Naive thymus-derived CD8-positive, alpha-beta T cell (primary cell): ENCODE measurements at regions not wholly inside any gene's neighbourhood (a gene's known extent, or its start where the extent isn't known, plus 50 kb on each side); places are given as distances from the start of the nearest gene placed in this dataset.

Source experiments
- ATAC-seq, 2 donors: fragments of 150-1000 bp; cut with Tn5 transposase in 1 of 2; sonication (Bioruptor Pico), chemical (Tn5 transposase) in 1 of 2; 1 replicate in 1 of 2; 2 replicates in 1 of 2; pipeline ENCODE4 v1.10.0; 2021; ENCODE audit warnings: mild to moderate bottlenecking in 2 of 2, moderate library complexity in 2 of 2
- POLR2A ChIA-PET: fragments of 350-600 bp; sonication (Branson Sonifier 250); formaldehyde crosslinking; loops from one replicate; lab custom pipeline; 2021; ENCODE audit warnings: antibody characterized with exemption; lab: Charles Lee
- DNase-seq, 10 donors: peaks; one replicate each; pipeline versions ENCODE4 v3.0.0 to v3.0.0-alpha.2; 2020 to 2022
- H3K27ac Mint-ChIP-seq, 10 donors: one replicate each; pipeline ENCODE4 v1.8.0; 2020 to 2022; ENCODE audit warnings: mild to moderate bottlenecking in 10 of 10, mixed read lengths in 10 of 10, moderate library complexity in 4 of 10, inconsistent platforms in 1 of 10
- H3K27me3 Mint-ChIP-seq, 5 donors: one replicate each; pipeline ENCODE4 v1.8.0; 2021 to 2022; ENCODE audit warnings: mixed read lengths in 5 of 5
- H3K36me3 Mint-ChIP-seq, 3 donors: one replicate each; pipeline ENCODE4 v1.8.0; 2020 to 2022; ENCODE audit warnings: mixed read lengths in 3 of 3, mild to moderate bottlenecking in 2 of 3, inconsistent platforms in 1 of 3
- H3K4me1 Mint-ChIP-seq, 4 donors: one replicate each; pipeline ENCODE4 v1.8.0; 2021 to 2022; ENCODE audit warnings: mixed read lengths in 4 of 4
- H3K4me3 Mint-ChIP-seq, 10 donors: one replicate each; pipeline ENCODE4 v1.8.0; 2020 to 2022; ENCODE audit warnings: mild to moderate bottlenecking in 10 of 10, mixed read lengths in 10 of 10, moderate library complexity in 6 of 10, inconsistent platforms in 1 of 10
- H3K9me3 Mint-ChIP-seq, 9 donors: one replicate each; pipeline ENCODE4 v1.8.0; 2020 to 2022; ENCODE audit warnings: mixed read lengths in 9 of 9, mild to moderate bottlenecking in 3 of 9, inconsistent platforms in 1 of 9, moderate library complexity in 1 of 9

- no peak for DNase-seq
- Mint-ChIP-seq H3K36me3 (no peaks in the 10 kb centered on the region), H3K27me3 (peaks cover 5 to 22% (median 16%) of the 10 kb centered on the region in 5 donors), H3K27ac (no peak overlapping the region), H3K9me3 (no peaks in the 10 kb centered on the region), H3K4me1 (peaks cover 0 to 7% (median 0%) of the 10 kb centered on the region in 4 donors), H3K4me3 (no peak overlapping the region)
- POLR2A ChIA-PET, result interaction anchor here (0.7 kb wide), 1 partner anchor 519 kb away, joined by 3 read pairs; no protein-coding TSS in a partner anchor
- no peak for ATAC-seq
Observed at GRCh38 chr4:159046683-159047082, 56.2 kb upstream of the RAPGEF2 start.

DNA sequence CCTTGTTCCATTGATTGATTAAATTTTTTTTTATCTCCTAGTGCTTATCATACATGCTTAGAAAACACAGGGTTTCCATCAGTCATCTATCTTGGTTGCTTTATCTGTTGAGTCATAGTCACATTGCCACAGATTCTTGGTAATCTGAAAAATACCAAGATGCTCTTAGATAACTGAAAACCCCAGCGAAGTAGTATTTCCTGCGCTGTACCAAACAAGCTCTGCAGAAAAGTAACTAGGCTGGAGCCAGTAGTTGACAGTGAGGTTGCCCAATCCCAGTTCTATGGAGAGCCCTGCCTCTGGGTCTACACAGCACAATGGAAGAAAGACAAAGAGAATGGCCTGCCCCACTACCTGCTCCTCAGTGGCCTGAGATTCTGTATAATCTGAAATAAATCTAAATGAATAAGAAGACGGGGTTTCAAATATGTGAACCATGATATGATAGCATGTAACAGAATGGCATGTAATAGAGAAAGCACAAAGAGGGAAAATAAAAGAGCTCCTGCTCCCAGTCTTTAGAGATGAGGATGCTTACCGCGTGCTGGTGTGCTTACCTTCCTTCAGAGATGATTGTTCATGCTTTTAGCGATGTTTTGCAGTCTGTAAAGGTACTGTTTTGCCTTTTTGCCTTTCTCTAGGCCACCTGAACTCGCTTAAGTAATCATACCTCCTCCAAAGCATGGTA is 55.3 kb upstream of the RAPGEF2 start:
- POLR2A ChIA-PET, result no interaction called here
- Mint-ChIP-seq H3K27ac (no peak overlapping the region), H3K27me3 (peaks cover 5 to 14% (median 9%) of the 10 kb centered on the region in 5 donors), H3K9me3 (no peaks in the 10 kb centered on the region), H3K4me1 (peaks cover 0 to 11% (median 0%) of the 10 kb centered on the region in 4 donors), H3K4me3 (no peak overlapping the region), H3K36me3 (no peaks in the 10 kb centered on the region)
- DNase-seq (no peak), ATAC-seq (no peak)

DNA sequence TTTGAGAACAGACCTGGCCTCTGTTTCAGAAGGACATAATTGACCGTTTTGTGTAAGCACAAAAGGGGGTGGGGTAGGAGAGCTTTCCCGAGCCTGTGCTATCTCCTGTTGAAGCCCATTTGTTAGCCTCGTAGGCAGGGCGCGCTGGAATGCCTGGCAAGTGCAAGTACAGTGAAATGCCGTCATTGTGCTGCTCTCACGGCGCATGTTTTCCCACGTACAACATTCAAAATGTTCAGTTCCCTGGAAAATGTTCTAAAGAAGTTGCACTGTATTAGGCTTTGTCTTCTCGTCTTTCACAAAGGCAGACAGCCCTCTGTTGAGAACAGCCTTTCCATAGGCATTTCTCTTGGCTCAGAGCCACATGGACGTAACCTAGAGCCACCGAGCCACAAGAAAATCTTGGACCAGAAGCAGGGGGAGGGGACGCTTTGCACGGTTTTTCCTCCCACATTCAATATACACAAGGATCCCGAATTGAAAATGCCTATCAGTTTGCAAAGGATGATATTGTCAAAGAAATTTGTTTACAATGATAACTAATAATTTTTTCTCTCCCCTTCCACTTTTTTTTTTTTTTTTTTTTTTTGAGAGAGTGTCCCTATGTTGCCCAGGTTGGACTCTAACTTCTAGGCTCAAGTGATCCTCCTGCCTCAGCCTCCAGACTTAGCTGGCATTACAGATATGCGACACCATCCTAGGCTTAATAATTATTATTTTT is 54.6 kb upstream of the RAPGEF2 start:
- no peaks in the 10 kb centered on the region for H3K36me3 Mint-ChIP-seq
- H3K27ac Mint-ChIP-seq, result no peak overlapping the region
- ATAC-seq (no peak), DNase-seq (no peak)
- no peak overlapping the region for H3K4me3 Mint-ChIP-seq
- H3K4me1 Mint-ChIP-seq, result peaks cover 0 to 11% (median 0%) of the 10 kb centered on the region in 4 donors
- POLR2A ChIA-PET, result no interaction called here
- H3K27me3 Mint-ChIP-seq, result peaks cover 4 to 14% (median 5%) of the 10 kb centered on the region in 5 donors
- no peaks in the 10 kb centered on the region for H3K9me3 Mint-ChIP-seq

DNA sequence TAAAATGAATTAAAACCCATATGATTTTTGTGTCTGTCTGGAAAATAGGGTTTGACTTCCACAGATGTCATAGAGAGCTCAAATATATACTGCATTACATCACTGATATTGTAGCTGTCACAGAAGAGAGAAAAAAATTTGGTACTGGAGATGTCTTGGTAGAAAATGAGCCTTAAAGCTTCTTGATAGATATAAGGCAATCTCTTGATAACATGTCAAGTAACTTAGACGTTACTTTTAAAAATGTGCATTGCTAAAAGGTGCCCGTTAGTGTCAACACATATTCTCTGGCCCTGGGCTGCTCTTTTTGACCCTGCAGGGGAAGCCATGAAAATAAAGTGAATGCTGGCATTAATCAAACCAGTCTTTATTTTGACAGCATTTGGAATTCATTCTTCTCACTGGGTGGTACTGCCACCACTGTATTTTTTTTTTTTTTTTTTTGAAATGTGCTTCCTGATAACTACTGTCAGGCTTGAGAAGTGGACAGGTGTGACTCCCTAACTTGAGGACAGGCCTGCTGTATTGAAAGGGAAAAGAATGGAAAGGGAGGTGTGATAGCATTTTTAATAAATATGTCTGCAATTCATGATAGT is 53.0 kb upstream of the RAPGEF2 start:
- POLR2A ChIA-PET, result no interaction called here
- Mint-ChIP-seq H3K27me3 (peaks cover 2 to 21% (median 11%) of the 10 kb centered on the region in 5 donors), H3K4me3 (no peak overlapping the region), H3K36me3 (no peaks in the 10 kb centered on the region), H3K4me1 (peaks cover 0 to 11% (median 0%) of the 10 kb centered on the region in 4 donors), H3K9me3 (no peaks in the 10 kb centered on the region), H3K27ac (peak overlapping the region in 1 of 10 donors; percentile 1)
- DNase-seq (no peak), ATAC-seq (no peak)

DNA sequence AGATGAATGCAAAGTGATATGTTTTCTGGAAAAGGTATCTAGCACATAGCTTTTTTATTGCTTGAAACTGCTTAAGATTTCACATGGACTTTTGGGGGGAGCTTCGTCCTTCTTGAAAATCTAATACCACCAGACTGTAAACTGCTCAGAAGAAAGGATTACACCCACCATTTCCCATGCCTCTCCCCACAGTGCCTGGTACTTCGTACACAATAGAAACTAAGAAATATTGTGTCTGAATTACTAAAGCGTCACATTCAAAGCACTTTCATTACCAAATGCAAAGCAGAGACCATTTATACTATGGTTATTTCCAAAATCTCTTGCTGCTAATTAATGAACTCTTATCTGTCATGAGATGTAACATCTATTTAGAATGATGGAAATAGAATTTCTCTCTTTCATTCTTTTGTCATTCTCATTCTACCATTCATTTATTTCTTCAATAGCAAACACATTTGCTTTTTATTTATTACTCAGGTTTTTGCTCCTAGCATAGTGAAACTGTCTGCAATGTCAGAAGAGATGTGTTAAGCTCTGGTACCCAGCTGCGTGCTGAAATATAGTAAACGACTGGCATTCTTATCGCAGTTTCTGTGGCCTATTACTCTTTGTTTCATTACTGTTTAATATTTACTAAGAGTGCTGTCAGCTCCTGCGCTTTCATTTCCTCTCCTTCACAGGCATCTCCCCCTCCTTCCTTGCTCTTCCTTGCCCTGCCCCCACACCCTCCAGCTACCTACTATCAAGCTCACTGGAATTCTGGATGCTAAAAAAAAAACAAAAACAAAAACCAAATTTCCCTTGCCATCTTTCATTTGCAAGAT is 51.4 kb upstream of the RAPGEF2 start:
- H3K9me3 Mint-ChIP-seq, result no peaks in the 10 kb centered on the region
- no peak overlapping the region for H3K27ac Mint-ChIP-seq
- H3K4me3 Mint-ChIP-seq, result no peak overlapping the region
- no peaks in the 10 kb centered on the region for H3K36me3 Mint-ChIP-seq
- H3K4me1 Mint-ChIP-seq, result peaks cover 0 to 11% (median 0%) of the 10 kb centered on the region in 4 donors
- no peak for DNase-seq
- H3K27me3 Mint-ChIP-seq, result peaks cover 2 to 19% (median 11%) of the 10 kb centered on the region in 5 donors
- no peak for ATAC-seq
- POLR2A ChIA-PET, result no interaction called here

GRCh38 chr4:159052315-159052714 is 50.6 kb upstream of the RAPGEF2 start:
- ATAC-seq, result no peak
- no peak overlapping the region for H3K4me3 Mint-ChIP-seq
- DNase-seq, result no peak
- H3K36me3 Mint-ChIP-seq, result no peaks in the 10 kb centered on the region
- H3K9me3 Mint-ChIP-seq, result no peaks in the 10 kb centered on the region
- POLR2A ChIA-PET, result no interaction called here
- H3K27ac Mint-ChIP-seq, result no peak overlapping the region
- H3K4me1 Mint-ChIP-seq, result peaks cover 0 to 11% (median 0%) of the 10 kb centered on the region in 4 donors
- peaks cover 2 to 18% (median 11%) of the 10 kb centered on the region in 5 donors for H3K27me3 Mint-ChIP-seq
